ENCODE measurements at regions not wholly inside any gene's neighbourhood (a gene's known extent, or its start where the extent isn't known, plus 50 kb on each side); places are given as distances from the start of the nearest gene placed in this dataset.

DNA sequence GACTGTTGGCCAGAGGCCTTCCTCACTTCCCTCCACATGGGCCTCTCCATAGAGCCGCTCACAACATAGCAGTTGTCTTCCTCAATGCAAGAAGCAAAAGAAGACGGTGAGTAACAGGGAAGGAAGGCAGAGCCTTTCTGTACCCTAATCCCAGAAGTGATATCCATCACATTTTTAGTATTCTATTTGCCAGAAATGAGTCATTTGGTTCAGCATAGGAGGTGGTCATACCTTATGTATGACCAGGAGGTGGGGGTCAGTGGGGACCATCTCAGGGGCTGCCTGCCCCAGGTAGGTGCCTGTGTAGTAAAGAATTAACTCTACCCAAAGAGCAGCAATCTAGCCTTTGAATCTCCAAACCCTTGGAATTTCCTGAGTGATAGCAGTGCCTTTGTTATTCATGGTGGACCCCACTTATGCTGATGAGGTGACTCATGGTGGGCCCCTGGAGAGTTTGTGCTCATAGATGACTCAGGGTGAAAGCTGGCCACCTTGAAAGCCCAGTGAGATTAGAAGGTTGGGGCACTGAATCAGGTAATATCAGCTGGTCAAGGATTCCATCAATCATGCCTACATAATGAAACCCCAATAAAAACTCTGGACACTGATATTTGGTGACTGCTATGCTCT lies 323.9 kb upstream of the IGF1R start:
- H3K9me3 ChIP-seq: no peaks in the 10 kb centered on the region
- 43 to 67% (median 47%) methylated on average over 2 of the region's 2 CpGs for WGBS, 3 donors
- no peak for ATAC-seq
- no peak overlapping the region for H3K27ac ChIP-seq
- H3K27me3 ChIP-seq (ENCODE audit: insufficient read depth in 3 of 3, low read length in 2 of 3): no peaks in the 10 kb centered on the region
- TF ChIP-seq, protein P1, sequence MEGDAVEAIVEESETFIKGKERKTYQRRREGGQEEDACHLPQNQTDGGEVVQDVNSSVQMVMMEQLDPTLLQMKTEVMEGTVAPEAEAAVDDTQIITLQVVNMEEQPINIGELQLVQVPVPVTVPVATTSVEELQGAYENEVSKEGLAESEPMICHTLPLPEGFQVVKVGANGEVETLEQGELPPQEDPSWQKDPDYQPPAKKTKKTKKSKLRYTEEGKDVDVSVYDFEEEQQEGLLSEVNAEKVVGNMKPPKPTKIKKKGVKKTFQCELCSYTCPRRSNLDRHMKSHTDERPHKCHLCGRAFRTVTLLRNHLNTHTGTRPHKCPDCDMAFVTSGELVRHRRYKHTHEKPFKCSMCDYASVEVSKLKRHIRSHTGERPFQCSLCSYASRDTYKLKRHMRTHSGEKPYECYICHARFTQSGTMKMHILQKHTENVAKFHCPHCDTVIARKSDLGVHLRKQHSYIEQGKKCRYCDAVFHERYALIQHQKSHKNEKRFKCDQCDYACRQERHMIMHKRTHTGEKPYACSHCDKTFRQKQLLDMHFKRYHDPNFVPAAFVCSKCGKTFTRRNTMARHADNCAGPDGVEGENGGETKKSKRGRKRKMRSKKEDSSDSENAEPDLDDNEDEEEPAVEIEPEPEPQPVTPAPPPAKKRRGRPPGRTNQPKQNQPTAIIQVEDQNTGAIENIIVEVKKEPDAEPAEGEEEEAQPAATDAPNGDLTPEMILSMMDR (IDR thresholded peaks at IDR 0.05): no peak
- H3K4me3 ChIP-seq: no peak overlapping the region
- no peaks in the 10 kb centered on the region for H3K36me3 ChIP-seq (ENCODE audit: insufficient read depth in 1 of 2, low read depth in 1 of 2)
- intact Hi-C loops (cut with DNase I): no loop called here
- no peak for DNase-seq
- no peaks in the 10 kb centered on the region for H3K4me1 ChIP-seq

DNA sequence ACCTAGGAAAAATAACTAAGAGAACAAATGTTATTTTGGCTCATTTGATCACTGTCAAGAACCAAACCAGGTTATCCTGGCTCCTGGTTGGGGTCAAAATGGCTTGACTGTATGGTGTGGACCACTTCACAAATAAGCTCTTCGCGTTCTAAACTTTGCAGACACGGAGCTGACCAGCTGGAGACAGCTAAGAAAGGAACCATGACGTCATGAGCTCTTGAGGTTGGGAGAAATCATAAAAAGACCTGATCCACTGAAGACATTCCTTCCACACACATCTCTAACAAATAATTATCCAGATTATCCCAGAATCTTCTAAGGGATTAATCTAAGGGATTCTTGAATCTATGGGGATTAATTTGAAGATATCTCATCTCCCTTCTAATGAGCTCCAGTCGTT lies 321.5 kb upstream of the IGF1R start:
- H3K4me1 ChIP-seq: no peaks in the 10 kb centered on the region
- H3K27ac ChIP-seq: no peak overlapping the region
- DNase-seq (no peak), ATAC-seq (no peak)
- no peaks in the 10 kb centered on the region for H3K9me3 ChIP-seq
- TF ChIP-seq, protein P1 (IDR thresholded peaks at IDR 0.05): no peak
- H3K27me3 ChIP-seq (ENCODE audit: insufficient read depth in 3 of 3, low read length in 2 of 3): no peaks in the 10 kb centered on the region
- 52 to 66% (median 54%) methylated on average over 5 of the region's 5 CpGs for WGBS, 3 donors
- no peaks in the 10 kb centered on the region for H3K36me3 ChIP-seq (ENCODE audit: insufficient read depth in 1 of 2, low read depth in 1 of 2)
- intact Hi-C loops (cut with DNase I): no loop called here
- no peak overlapping the region for H3K4me3 ChIP-seq

DNA sequence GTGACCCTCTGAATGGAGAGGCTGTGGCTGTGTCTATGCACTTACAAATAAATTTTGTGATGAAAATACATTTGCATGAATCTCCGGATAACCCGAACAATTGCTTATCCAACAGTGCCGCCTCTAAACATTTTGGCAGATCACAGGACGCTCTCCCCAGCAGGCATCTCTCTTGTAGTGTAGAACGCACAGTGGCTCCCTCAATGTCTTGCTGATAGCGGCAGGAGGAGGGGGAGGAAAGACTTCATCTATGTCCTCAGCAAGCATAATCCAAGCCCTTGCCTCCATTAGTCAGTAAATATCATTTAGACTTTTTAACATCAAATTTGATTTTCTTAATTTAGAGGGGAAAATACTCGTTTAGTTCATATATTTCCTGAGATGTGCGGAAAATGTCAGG lies 318.1 kb upstream of the IGF1R start:
- TF ChIP-seq, protein P1 (IDR thresholded peaks at IDR 0.05): no peak
- DNase-seq: no peak
- intact Hi-C loops (cut with DNase I): no loop called here
- Histone ChIP-seq H3K9me3 (no peaks in the 10 kb centered on the region), H3K27me3 (ENCODE audit: insufficient read depth in 3 of 3, low read length in 2 of 3) (no peaks in the 10 kb centered on the region), H3K27ac (no peak overlapping the region), H3K4me3 (no peak overlapping the region), H3K4me1 (no peaks in the 10 kb centered on the region), H3K36me3 (ENCODE audit: insufficient read depth in 1 of 2, low read depth in 1 of 2) (no peaks in the 10 kb centered on the region)
- no peak for ATAC-seq
- 67 to 72% (median 71%) methylated on average over 8 of the region's 8 CpGs for WGBS, 3 donors

DNA sequence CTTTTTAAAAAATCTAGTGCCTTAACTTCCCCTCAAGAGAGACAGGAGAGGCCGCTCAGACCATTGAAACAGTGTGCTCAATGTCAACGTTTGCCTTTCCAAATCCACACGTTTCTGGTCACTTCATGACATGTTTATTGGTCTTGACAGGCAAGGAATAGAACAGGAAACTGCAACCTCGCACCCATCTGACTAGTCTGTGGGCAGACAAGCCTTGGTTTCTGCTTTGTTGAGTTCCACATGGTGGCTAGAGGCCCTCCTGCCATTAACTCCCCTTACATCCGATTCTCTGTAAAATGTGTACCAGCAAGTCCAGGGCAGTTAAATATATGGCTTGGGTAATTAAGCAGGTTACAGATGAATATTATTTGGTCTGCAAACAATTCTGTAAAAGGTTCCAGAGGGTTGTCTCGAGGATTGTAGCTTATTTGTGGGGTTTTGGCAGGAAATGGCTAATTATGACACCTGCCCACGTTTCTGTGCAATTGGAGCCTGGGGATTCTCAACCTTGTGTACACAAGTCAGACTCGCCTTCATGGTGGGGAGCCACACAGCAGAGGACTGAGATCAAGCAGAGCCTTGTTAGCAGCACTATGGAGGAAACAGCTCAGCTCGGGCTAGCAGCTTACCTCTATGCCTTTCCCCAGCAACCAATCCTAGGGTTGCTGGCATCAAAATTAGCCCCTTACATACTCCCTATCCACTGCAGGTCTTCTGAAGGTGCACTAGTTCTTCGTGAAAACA lies 317.5 kb upstream of the IGF1R start:
- 48 to 60% (median 54%) methylated on average over 10 of the region's 10 CpGs for WGBS, 3 donors
- H3K27me3 ChIP-seq (ENCODE audit: insufficient read depth in 3 of 3, low read length in 2 of 3): no peaks in the 10 kb centered on the region
- no peak for DNase-seq
- intact Hi-C loops (cut with DNase I): no loop called here
- H3K36me3 ChIP-seq (ENCODE audit: insufficient read depth in 1 of 2, low read depth in 1 of 2): no peaks in the 10 kb centered on the region
- no peaks in the 10 kb centered on the region for H3K9me3 ChIP-seq
- ATAC-seq: no peak
- no peak overlapping the region for H3K27ac ChIP-seq
- H3K4me3 ChIP-seq: no peak overlapping the region
- TF ChIP-seq, protein P1 (IDR thresholded peaks at IDR 0.05): no peak
- H3K4me1 ChIP-seq: no peaks in the 10 kb centered on the region

All from psoas muscle (tissue), 7 donors.